Dedifferentiated amniotic fluid mesenchymal stem cell (primary cell): ENCODE measurements at regions not wholly inside any gene's neighbourhood (a gene's known extent, or its start where the extent isn't known, plus 50 kb on each side); places are given as distances from the start of the nearest gene placed in this dataset.

Experiments used
- DNase-seq: peaks from one replicate; pipeline ENCODE4 v3.0.0-alpha.2; 2016; ENCODE audit errors: extremely low spot score

DNA sequence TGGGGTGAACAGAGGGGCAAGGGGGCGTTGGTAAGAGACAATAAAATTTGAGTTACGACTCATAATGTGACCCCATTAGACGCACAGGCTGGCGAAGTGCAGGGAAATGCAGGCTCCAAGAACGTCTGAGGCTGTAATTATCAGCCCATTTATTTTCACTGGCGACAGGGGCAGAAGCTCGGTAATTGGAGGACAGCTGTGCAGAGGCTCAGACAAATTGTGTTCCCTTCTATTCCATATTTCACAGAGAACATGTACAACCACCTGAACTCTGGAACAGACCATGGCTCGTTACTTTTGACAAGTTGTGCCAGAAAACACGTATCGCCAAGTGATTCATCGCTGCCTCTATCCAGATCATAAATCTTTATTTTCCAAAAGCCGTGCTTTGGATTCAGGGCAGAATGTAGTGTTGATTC lies 137.3 kb upstream of the FRMD4A start:
- no peak for DNase-seq

GRCh38 chr10:14466257-14466656 lies 135.5 kb upstream of the FRMD4A start:
- no peak for DNase-seq

GRCh38 chr10:14460447-14460846 lies 129.7 kb upstream of the FRMD4A start:
- no peak for DNase-seq

DNA sequence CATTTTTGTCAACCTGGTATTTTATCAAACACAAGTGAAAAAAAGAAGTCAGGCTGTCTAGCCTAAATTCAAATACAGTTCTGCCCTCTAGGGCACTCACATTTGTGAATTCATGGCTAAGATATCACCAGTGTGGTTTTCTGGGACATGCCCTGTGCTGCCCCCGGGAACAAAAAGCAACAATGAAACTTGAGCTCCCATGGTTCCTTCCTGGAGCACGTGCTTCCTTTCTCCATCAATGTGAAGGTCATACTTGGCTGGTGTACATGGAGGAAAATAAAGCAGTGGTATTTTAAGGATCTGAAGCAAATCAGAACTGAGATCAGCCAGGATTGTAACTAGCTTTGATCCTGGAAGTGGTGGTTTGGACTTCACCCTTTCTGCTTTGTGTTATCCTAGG lies 128.9 kb upstream of the FRMD4A start:
- no peak for DNase-seq

DNA sequence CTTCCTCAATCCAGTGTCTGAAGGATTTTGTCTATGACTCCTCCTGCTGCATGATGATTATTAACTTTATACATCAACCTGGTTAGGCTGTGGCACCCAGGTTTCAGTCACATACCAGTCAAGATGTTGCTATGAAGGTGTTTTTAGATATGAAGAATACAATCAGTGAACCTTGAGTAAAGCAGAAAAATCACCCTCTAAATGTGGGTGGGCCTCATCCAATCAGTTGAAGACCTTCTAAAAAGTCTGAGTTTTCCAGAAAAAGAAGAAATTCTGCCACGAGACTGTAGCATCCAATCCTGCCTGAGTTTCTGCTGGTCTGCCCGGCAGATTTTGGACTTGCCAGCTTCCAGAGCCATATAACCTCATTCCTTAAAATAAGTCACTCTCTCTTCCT lies 126.1 kb upstream of the FRMD4A start:
- no peak for DNase-seq

- DNase-seq = no peak
Observed at GRCh38 chr10:14456218-14456869, 125.6 kb upstream of the FRMD4A start.

DNA sequence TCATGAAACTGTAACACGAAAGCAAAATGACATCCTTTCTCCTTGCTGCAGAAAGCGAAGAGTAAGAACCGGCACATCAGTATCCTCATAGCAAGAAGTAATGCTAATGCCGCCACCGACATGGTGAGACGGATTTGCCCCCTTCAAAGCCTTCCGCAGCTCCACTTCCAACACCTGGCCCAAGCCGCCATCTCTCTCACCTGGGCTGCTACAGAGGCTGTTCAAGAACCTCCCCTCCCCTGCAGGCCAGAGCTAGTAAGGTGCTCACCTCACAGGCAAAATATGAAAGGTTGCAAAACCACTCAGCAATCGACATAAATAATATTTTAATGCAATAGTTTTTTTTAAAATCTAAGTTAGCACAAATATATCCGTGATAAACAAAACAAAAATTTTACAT lies 123.9 kb upstream of the FRMD4A start:
- DNase-seq = no peak

- no peak for DNase-seq
Observed at GRCh38 chr10:14454206-14454605, 123.5 kb upstream of the FRMD4A start.

DNA sequence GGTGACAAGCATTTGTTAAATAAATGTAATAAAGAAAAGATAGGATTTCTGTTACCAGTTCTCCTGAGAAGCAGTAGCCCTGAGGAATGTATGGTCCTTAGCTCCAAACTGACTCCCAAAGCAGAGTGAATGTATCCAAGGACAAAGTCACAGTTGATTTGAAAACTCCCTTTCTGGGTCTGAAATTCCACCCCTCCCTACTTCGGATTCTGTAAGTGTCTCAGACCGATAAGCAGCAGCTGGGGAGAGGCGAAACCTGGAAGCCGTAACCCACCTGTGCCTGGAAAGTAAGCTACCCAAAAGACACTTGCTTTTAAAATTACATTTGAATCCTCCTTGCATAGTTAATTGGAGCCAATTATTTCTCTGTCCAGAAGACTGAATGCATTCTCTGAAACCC lies 122.9 kb upstream of the FRMD4A start:
- DNase-seq = no peak

GRCh38 chr10:14451341-14451740 lies 120.6 kb upstream of the FRMD4A start:
- DNase-seq = no peak

GRCh38 chr10:14450041-14450491 lies 119.3 kb upstream of the FRMD4A start:
- DNase-seq = peak; percentile 28

DNA sequence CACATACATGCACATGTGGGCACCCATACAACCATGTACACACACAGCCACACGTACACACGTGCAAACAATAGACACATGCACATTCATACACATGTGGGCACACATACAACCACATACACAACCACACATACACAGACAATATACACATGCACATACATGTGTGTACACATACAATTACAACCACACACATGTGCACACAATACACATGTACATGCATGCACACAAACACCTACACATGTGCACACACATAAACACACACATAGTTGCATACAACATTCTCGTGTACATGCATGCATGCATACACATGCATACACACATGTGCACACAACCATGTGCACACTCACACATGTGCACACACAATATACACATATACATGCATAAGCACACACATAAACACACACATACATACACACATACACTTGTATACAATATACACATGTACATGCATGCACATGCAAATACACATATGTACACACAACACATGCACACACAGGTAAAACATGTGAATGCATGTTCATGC lies 118.6 kb upstream of the FRMD4A start:
- no peak for DNase-seq

DNA sequence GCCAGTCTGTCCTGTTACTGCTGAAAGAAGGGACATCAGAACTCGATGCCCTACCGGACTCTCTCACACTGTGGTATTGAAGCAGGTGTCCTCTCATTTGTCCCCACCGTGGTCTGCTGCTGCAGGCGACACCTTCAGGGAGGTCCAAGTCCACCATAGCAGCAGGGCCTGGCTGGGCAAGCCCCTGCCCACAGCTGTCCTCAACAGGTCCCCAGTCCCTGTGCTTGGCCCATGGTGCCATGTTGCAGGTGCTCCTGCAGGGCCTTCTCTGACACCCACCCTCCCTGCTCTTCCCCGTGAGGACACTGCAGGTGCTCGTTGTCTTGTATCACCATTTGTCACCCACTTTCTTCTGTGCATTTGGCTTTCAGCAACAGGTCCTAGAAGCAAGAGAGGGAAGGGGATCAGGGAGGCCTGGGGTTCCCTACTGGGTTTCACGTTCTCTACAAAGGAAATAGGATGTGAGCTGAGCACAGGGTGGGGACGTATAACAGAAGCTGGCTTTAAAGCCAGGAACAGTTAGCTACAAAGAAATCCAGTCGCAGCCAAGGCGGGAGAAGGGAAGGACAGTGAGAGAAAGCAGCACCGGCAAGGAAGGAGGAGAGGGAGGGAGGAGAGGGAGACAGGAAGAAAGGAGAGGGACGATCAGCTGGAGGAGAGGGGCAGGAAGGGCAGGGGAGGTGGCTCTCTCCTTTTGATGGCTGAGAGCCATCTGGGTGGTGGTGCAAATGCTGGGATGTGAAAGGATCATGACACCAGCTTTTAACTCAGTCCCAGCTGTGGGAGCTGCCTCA lies 117.7 kb upstream of the FRMD4A start:
- DNase-seq = no peak

GRCh38 chr10:14447094-14447839 lies 116.5 kb upstream of the FRMD4A start:
- no peak for DNase-seq

DNA sequence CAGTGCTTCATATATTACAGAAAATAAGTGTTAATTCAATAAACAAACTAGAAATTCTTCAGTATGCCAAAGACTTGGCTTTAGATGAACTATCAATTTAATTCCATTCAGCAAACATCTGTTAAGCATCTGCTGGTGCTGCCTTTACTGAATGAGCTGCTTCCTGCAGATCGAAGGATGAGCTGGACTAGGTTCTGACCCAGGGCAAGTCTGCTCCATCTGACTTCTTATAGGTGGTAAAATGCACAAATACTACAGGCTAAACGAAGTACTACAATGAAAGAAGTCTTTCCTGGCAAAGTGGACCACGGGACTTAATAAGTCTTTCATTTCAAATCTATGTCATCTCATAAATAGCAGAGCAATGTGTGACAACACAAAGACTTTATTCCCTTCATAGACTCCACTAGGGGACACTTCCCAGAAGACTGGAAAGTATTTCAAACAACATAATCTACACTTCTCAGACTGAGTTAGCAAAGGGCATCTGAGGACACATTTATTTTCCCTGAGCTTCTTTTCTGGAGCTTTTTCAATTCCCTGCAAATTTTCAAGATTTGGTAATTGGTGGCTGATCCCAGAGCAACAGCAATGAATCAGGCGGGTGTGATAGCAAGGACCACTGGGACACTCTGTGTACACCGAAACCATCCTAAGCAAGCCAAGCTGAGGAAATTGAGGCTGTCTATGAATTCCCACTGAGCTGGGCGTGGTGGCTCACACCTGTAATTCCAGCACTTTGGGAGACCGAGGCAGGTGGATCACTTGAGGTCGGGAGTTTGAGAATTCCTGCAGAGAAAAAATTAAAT lies 108.9 kb upstream of the FRMD4A start:
- no peak for DNase-seq

DNA sequence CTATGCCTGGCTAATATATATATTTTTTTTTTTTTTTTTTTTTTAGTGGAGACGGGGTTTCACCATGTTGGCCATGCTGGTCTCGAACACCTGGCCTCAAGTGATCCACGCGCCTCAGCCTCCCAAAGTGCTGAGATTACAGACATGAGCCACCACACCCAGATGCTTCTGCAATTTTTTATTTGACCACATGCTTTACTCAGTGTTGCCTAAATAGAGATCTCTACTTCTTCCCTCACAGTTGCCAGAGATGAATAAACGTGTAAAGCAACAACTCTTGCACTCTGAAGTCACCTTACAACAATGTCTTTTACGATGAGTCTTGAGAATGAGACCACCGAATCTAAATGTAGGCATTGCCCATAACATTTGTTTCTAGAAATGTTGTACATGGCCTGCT lies 107.9 kb upstream of the FRMD4A start:
- DNase-seq = no peak

- no peak for DNase-seq
Observed at GRCh38 chr10:14438057-14438456, 107.3 kb upstream of the FRMD4A start.

DNA sequence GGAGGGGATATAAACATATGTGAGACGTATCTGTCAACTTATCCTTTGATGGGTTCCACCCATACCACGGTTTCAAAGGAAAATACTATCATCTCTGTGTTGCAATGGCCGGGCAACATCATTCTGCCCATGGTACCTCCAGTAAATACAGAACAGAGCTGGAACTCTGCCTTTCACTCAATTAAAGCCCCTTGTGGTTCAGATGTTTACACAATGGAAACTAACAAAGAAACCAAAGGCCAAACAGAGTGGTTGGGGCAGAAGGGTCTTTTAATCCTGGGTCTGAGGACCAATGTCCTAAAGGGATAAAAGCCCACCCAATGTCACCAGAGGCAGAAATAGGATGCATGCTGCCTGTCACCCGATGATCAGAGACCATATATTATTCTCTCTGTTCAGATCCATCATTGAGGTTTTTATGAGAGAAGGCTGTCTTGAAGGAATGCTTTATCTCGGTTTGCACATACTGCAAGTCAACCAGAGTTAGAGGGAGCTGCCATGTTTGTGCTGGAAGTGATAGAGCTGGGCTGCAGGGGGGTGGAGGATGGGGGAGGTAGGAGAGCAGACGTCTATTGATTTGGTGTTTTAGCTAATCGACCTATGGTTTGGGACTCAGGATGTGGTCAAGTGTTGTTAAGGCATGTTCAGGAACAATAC lies 105.4 kb upstream of the FRMD4A start:
- DNase-seq = no peak

DNA sequence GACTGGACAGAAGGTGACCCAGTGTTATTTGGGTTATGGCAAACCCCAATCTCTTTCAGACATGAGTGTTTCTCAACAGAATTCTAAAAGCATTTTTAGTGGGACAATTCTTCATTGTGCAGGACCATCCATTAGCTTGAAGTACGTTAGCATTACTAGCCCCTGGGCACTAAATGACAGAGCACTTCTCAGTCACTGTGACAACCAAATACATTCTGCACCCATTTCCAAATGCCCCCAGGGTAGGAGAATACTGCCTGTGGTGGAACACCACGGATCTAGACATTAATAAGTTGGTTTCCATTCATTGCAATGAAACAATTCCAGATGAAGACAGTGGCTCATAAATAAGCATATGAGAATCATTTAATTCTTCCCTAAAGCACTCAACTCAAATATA lies 102.4 kb upstream of the FRMD4A start:
- DNase-seq = no peak

DNA sequence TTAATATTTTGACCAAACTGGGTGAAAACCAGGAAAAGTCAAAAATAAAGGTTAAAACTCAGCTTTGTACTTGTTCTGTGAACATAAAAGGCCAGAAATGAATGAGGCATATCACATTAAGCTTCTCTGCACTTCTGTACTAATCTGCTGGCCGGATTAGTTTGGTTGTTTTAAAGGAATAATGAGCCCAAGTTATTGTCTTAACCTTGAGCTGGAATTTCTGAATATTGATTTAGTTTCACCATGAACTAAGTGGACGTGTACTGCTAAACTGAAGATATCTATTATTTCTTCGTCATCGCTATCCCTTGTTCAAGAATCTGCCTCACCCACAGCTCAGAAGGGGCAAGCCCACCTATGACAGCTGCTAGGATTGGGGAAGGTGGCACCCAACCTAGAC lies 101.1 kb upstream of the FRMD4A start:
- no peak for DNase-seq

GRCh38 chr10:14429043-14429700 lies 98.4 kb upstream of the FRMD4A start:
- DNase-seq = no peak
